ENCODE measurements at regions not wholly inside any gene's neighbourhood (a gene's known extent, or its start where the extent isn't known, plus 50 kb on each side); places are given as distances from the start of the nearest gene placed in this dataset.

DNA sequence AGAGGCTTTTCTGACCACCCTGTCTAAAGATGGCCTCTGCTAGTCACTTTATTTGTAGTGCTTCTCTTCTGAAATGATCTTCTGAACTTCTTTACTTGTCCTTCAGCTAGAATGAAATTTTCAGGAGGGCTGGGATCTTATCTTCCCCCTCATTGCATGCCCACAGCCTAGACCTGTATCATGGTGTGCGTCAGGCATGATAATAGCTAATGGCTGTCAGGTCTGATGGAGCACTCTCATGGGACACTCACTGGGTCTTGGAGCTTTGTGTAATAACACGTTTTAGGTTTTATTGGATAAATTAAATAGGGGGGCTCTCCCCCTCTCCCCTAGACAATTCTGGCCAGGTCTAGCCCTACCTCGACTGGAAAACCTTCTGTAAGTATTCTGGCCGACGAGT lies 97.1 kb upstream of the NRXN3 start:
- DNase-seq (ENCODE audit: low read depth), result no peak

DNA sequence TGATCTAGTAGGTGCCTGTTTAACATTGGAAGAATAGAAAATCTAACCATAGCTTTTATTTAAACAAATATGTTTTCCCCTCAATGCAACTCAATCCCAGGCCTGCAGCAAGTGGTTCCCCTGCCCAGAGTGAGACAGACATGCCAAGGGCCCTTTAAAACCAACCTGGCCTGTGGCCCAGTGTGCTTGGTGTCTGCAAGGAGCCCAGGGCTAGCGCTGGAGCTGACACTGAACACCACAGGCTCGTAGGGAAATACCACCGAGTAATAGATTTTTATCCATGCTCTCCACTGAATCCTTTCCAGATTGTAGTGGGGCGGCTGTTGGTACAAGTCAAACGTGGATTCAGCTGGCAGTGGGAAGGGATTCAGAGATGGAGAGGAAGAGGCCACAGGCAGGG lies 95.6 kb upstream of the NRXN3 start:
- DNase-seq (ENCODE audit: low read depth), result no peak

DNA sequence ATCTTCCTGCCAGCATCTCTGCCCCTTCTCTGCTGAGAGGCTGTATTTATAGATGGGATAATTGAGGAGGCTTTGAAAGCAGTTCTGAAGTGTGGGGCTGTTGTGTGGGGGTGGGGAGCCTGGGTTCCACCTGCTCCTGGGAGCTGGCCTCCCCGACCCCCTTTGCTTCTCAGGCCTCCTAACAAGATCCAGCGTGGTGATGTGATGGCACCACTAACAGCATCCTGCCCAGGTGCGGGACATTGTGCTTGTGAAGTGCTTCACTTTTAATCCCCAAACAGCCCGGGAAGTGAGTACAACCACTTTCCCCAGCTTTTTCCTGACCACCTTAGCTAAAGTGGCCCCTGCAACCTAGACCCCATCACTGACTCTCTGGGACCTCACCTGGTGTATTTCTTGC lies 95.1 kb upstream of the NRXN3 start:
- no peak for DNase-seq (ENCODE audit: low read depth)

DNA sequence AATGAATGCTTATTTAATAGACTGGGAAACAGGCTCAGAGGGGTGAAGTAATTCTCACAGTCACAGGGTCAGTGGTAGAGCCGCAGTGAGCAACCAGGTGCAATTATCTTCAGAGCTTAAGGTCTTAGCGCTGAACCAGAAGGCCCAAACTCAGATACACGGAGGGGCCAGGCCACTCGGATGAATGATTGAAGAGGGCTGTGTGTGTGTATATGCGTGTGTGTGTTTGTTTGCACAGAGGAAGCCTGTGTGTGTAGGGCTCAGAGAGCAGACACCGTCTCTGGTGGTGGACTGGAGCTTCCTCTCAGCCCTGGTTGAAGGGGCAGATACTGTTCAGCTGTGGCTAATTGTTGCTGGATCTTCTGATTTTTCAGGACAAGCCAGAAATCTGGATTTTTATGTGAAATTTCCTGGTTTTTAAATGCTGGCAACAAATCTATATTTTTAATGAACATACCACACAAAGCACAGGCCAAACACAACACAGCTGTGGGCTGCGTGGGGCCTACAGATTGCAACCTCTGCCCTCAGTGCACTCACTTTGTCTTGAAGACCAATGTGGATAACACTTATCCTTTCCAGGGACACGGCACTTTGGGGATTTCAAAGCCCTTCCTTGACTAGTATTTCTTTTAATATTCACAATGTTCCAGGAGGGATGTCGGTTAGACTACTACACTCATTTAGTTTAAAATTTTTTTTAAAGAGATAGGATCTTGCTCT lies 94.5 kb upstream of the NRXN3 start:
- DNase-seq (ENCODE audit: low read depth), result no peak

DNA sequence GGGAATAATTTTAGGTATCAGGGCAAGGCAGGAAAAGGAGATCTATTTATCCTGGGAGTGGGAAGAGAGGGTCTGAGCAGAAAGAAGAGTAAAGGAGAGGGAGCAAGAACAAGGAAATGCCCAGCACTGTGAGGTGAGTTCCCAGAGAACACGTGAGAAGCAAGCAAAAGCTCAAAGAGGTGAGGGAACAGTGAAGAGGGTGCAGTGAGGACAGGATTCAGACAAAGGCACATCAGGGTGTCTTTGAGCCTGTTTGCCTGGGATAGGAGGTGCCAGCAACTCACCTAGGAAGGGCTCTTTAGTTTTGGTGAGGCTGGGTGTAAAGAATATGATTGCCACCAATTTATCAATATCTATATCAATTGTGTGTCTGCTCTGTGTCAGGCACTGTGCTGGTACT lies 88.9 kb upstream of the NRXN3 start:
- DNase-seq (ENCODE audit: low read depth), result no peak

DNA sequence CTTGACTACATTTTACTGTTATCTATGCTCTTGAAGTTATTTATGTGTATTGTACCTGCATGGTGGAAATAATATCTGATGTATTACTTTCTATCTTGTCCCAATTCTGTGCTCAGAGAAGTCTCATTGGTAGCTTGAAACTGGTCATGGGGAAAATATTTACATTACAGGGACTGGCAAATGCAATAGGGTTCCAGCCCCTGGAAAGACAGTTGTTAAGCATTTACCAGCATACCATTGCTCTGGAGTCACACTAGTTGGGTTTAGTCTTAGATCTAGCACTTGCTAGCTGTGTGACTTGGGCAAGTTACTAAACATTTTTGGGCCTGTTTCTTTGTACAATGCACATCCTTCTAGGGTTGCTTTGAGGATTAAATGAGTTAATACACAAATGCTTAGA lies 86.3 kb upstream of the NRXN3 start:
- no peak for DNase-seq (ENCODE audit: low read depth)

DNA sequence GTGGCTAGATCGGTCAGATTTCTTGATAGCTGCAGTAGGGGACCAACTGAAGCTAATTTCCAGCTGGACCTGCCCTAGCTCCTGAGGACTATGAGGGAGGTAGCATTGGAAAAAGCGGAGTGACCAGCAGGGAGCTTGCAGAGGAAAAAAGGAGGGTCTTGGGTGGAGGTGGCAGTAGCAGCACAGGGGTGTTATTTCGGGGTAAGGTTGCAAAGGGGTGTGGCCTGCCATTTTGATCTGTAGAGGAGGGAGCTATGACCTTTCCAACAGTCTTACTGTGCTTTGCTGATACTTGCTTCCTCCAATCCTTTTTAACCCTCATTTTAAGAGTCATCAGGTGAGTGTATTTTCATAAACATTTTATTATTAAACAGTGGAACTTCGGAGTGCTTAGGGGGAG lies 83.8 kb upstream of the NRXN3 start:
- no peak for DNase-seq (ENCODE audit: low read depth)

DNA sequence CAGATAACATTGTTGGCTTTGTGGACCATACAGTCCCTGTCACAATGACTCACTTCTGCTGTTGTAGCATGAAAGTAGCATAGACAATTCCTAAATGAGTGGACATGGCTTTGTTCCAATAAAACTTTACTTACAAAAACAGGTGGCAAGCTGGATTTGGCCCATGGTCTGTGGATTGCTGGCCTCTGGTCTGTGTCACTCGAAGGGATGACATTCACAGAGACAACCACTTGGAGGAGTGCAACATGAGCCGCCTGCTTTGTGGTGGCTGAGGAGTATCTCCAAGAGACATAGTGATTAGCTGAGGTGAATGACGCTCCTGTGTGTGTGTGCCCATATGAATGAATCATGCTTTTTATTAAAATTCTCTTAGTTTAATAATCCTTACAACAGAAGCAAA lies 81.3 kb upstream of the NRXN3 start:
- peak; percentile 24 for DNase-seq (ENCODE audit: low read depth)

DNA sequence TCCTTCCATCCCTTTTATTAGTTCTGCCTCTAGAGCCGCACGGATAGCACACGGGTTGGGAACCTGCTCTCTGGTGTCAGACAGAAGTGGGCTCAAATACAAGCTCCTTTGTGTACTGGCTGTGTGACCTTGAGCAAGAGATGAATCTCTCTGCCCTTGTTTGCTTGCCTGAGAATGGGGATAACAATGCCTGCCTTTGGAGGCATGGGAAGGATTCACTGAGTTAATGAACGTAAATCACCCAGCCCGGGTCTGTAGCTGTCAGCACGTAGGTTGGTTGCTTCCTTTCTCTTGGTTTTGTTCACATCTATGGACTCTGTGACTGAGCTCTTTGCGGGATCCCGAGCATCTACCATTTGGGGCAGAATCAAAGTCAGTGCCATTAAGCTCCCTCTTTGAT lies 79.3 kb upstream of the NRXN3 start:
- no peak for DNase-seq (ENCODE audit: low read depth)

DNA sequence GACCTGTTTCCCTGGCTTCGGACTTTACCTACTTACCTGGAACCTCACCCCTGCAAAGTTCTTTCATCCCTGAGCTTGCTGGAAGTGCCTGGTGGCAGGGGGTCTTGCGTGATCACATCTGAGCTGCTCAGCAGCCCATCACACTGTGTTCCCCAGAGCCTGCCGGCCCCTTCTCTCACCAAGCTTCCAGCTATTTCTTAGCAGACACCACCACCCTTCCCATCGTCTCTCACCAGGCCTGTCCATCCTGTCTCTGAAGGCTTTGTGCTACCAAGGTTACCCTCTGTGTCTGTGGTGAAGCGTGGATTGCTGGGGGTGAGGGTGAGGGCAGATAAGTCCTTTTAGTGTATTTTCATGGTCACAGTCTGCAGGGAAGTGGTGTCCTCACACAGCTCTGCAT lies 78.8 kb upstream of the NRXN3 start:
- DNase-seq (ENCODE audit: low read depth), result no peak

DNA sequence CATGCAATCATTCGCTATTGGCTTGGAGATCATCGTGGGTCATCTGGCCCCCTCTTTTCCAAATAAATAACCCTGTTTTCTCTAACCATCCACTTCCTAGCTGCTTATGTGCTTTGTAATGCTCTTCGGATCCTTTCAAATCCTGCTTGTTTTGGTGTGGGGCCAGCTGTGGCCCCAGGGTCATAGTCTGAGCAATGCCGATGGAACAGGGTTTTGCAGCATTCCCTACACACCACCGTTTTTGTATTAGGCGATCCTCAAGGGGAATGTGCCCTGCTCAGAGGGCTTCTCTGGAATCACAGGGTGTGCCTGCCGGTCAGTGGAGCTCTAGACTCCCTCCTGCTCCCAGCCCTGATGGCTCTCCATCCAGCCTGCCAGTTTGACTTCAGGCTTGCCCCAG lies 78.1 kb upstream of the NRXN3 start:
- no peak for DNase-seq (ENCODE audit: low read depth)

DNA sequence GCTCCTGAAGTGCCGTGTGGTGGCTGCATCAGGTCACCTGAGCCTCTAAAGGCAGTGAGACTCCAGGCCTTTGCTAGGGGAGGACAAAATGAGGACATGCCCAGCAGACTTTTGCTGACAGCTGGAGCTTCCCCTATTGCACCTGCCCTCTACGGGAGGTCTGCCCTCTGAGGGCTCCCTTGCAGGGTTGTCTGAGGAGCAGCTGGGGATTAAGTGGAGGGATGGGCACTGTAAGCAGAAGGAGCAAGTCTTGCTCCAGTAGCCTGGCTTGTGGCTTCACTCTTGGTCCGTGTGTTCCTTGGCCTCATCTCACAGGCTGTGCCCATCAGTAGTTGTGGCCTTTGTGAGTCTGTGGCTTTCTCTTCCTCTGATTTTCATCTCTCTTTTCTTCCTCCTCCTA lies 66.9 kb upstream of the NRXN3 start:
- DNase-seq (ENCODE audit: low read depth), result no peak

DNA sequence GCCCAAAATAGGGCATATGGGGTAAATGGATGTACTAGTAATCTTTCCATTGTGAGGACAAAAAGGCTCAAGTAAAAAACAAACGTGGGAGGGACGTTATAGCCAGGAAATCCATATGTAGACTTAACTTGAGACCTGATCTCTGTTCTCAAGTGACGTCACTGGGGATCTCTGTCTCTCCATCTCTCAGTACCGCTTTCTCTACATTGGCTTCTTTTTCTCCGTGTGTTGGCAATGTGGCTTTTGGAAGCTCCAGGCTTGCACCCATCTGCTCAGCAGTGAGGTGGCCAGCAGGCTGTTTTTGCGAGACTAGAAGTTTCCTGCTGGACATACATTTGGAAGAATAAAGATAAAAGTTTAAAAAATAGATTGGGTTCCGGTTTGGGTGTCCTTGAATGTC lies 66.0 kb upstream of the NRXN3 start:
- no peak for DNase-seq (ENCODE audit: low read depth)

DNA sequence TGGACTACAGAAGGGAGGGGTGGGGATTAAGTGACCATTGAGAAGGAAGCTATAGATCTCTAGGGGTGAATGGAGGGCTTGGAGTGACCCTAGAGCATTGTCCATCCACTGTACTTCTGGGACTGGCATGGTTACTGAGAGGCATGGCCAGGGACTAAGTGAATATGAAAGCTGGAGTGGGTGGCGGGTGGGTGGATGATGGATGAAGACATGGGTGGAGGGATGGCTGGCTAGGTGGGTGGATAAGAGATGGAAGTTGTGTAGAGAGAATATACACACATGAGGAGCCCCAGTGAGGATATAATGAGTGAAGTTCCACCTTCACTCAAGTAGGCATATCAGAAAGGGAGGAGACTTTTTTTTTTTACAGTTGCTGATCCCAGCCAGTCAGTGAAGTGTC lies 65.5 kb upstream of the NRXN3 start:
- no peak for DNase-seq (ENCODE audit: low read depth)

DNA sequence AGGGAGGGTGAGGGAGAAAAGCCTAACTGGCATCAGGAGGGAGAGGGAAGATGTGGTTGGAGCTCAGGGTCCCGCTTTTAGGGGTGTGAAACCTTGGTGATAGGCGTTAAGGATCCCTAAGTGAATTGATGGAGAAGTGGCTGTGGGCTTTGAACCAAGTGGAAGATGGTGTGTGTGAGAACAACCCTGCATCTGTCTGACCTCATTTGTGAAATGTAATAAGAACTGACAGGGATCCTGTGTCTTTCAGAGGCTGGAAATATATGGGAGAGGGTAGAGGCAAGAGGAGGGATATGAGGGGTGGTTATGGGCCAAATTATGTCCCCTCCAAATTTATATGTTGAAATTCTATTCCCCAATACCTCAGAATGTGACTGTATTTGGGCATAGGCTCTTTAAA lies 63.8 kb upstream of the NRXN3 start:
- DNase-seq (ENCODE audit: low read depth), result no peak

DNA sequence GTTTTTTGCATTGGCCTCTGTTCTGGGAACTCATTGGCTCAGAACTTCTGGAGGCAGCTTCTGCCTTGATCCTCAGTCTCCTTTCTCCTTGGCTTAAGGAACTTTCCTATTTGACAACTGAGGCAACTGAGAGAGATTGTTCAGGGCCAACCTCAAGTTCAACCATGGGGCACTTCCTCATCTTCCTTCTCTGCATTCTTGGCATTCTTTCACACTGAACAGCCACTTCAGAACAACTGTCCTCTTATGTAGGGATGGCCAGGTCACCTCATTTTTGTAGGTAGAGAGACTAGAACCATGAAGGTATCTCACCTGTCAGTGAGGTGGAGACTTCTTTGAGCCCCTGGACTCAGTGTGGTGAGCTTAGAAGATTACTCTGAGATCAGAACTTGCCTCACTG lies 63.0 kb upstream of the NRXN3 start:
- DNase-seq (ENCODE audit: low read depth), result no peak

DNA sequence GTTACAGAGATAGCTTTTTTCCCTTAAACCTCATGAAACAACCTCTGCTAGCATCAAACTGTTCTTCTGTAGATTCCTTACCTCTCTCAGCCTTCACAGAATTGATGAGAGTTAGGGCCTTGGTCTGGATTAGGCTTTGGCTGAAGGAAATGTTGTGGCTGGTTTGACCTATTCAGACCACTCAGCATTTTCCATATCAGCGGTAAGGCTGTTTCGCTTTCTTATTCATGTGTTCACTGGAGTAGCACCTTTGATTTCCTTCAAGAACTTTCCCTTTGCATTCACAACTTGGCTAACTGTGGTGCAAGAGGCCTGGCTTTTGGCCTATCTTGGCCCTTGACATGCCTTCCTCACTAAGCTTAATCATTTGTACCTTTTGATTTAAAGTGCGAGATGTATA lies 50.7 kb upstream of the NRXN3 start:
- DNase-seq (ENCODE audit: low read depth), result no peak
